ENCODE measurements at regions not wholly inside any gene's neighbourhood (a gene's known extent, or its start where the extent isn't known, plus 50 kb on each side); places are given as distances from the start of the nearest gene placed in this dataset.

- TF ChIP-seq, protein P1, sequence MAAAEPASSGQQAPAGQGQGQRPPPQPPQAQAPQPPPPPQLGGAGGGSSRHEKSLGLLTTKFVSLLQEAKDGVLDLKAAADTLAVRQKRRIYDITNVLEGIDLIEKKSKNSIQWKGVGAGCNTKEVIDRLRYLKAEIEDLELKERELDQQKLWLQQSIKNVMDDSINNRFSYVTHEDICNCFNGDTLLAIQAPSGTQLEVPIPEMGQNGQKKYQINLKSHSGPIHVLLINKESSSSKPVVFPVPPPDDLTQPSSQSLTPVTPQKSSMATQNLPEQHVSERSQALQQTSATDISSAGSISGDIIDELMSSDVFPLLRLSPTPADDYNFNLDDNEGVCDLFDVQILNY (CRISPR knock-in tag; IDR thresholded peaks at IDR 0.05): no peak
- TF ChIP-seq, protein P2, sequence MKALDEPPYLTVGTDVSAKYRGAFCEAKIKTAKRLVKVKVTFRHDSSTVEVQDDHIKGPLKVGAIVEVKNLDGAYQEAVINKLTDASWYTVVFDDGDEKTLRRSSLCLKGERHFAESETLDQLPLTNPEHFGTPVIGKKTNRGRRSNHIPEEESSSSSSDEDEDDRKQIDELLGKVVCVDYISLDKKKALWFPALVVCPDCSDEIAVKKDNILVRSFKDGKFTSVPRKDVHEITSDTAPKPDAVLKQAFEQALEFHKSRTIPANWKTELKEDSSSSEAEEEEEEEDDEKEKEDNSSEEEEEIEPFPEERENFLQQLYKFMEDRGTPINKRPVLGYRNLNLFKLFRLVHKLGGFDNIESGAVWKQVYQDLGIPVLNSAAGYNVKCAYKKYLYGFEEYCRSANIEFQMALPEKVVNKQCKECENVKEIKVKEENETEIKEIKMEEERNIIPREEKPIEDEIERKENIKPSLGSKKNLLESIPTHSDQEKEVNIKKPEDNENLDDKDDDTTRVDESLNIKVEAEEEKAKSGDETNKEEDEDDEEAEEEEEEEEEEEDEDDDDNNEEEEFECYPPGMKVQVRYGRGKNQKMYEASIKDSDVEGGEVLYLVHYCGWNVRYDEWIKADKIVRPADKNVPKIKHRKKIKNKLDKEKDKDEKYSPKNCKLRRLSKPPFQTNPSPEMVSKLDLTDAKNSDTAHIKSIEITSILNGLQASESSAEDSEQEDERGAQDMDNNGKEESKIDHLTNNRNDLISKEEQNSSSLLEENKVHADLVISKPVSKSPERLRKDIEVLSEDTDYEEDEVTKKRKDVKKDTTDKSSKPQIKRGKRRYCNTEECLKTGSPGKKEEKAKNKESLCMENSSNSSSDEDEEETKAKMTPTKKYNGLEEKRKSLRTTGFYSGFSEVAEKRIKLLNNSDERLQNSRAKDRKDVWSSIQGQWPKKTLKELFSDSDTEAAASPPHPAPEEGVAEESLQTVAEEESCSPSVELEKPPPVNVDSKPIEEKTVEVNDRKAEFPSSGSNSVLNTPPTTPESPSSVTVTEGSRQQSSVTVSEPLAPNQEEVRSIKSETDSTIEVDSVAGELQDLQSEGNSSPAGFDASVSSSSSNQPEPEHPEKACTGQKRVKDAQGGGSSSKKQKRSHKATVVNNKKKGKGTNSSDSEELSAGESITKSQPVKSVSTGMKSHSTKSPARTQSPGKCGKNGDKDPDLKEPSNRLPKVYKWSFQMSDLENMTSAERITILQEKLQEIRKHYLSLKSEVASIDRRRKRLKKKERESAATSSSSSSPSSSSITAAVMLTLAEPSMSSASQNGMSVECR (CRISPR knock-in tag; IDR thresholded peaks at IDR 0.05; ENCODE audit: borderline replicate concordance): no peak
- TF ChIP-seq ZBTB43 (CRISPR knock-in tag; IDR thresholded peaks at IDR 0.05): no peak
- no peak for TF ChIP-seq ZNF317 (CRISPR knock-in tag; IDR thresholded peaks at IDR 0.05; ENCODE audit: borderline replicate concordance, low read depth)
- no peak for TF ChIP-seq HMGA2 (CRISPR knock-in tag; IDR thresholded peaks at IDR 0.05)
- TF ChIP-seq ZNF396 (CRISPR knock-in tag; IDR thresholded peaks at IDR 0.05; ENCODE audit: borderline replicate concordance): no peak
- TF ChIP-seq, protein P3, sequence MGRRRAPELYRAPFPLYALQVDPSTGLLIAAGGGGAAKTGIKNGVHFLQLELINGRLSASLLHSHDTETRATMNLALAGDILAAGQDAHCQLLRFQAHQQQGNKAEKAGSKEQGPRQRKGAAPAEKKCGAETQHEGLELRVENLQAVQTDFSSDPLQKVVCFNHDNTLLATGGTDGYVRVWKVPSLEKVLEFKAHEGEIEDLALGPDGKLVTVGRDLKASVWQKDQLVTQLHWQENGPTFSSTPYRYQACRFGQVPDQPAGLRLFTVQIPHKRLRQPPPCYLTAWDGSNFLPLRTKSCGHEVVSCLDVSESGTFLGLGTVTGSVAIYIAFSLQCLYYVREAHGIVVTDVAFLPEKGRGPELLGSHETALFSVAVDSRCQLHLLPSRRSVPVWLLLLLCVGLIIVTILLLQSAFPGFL (CRISPR knock-in tag; IDR thresholded peaks at IDR 0.05; ENCODE audit: borderline replicate concordance): no peak
- TF ChIP-seq, protein P4, sequence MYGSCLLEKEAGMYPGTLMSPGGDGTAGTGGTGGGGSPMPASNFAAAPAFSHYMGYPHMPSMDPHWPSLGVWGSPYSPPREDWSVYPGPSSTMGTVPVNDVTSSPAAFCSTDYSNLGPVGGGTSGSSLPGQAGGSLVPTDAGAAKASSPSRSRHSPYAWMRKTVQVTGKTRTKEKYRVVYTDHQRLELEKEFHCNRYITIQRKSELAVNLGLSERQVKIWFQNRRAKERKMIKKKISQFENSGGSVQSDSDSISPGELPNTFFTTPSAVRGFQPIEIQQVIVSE (CRISPR knock-in tag; IDR thresholded peaks at IDR 0.05; ENCODE audit: borderline replicate concordance): no peak
- TF ChIP-seq, protein P5, sequence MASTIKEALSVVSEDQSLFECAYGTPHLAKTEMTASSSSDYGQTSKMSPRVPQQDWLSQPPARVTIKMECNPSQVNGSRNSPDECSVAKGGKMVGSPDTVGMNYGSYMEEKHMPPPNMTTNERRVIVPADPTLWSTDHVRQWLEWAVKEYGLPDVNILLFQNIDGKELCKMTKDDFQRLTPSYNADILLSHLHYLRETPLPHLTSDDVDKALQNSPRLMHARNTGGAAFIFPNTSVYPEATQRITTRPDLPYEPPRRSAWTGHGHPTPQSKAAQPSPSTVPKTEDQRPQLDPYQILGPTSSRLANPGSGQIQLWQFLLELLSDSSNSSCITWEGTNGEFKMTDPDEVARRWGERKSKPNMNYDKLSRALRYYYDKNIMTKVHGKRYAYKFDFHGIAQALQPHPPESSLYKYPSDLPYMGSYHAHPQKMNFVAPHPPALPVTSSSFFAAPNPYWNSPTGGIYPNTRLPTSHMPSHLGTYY (CRISPR knock-in tag; IDR thresholded peaks at IDR 0.05): no peak
- TF ChIP-seq KAT7 (CRISPR knock-in tag; IDR thresholded peaks at IDR 0.05; ENCODE audit: borderline replicate concordance): no peak
- no peak for TF ChIP-seq TEAD1 (CRISPR knock-in tag; IDR thresholded peaks at IDR 0.05)
- TF ChIP-seq ZNF232 (CRISPR knock-in tag; IDR thresholded peaks at IDR 0.05): no peak
- TF ChIP-seq, protein P6, sequence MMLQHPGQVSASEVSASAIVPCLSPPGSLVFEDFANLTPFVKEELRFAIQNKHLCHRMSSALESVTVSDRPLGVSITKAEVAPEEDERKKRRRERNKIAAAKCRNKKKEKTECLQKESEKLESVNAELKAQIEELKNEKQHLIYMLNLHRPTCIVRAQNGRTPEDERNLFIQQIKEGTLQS (CRISPR knock-in tag; conservative IDR thresholded peaks at IDR 0.05): no peak
- no peak for TF ChIP-seq FOXJ3 (CRISPR knock-in tag; IDR thresholded peaks at IDR 0.05; ENCODE audit: borderline replicate concordance)
- TF ChIP-seq SMAD3 (CRISPR knock-in tag; IDR thresholded peaks at IDR 0.05; ENCODE audit: borderline replicate concordance): no peak
- TF ChIP-seq MXD4 (CRISPR knock-in tag; IDR thresholded peaks at IDR 0.05; ENCODE audit: borderline replicate concordance): no peak
Measured at GRCh38 chr7:131717181-131717580, 160.8 kb upstream of the PODXL start (continued).

DNA sequence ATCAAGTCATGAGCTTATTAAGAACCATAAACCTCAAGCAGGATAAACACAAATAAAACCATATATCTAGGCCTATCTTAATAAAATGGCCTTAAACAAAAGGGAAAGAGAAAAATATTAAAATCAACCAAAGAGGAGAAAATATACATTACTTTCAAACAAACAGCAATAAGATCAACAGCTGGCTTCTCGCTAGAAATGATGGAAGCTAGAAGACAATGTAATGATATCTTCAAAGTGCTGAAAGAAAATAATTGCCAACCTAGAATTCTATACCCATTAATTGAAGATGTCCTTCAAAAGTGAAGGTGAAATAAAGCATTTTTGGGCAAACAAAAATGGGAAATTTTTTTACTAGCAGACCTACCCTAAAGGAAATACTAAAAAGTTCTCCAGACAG is 142.9 kb upstream of the PODXL start:
- no peak for DNase-seq (ENCODE audit: low spot score)
- ChIA-PET POLR2A (no interaction called here), CTCF (interaction anchor here (1.6 to 2.7 kb wide), 2 partner anchors 10 to 160 kb away, joined by 9 to 14 read pairs; no protein-coding TSS in a partner anchor)
- ATAC-seq: no peak
- Mint-ChIP-seq H3K36me3 (peaks cover 3% of the 10 kb centered on the region; the same call in 1 of the 2 replicates), H3K4me1 (no peaks in the 10 kb centered on the region), H3K27me3 (ENCODE audit: low read depth) (peaks cover 4% of the 10 kb centered on the region; the same call in 1 of the 2 replicates), H3K9me3 (peaks cover 6% of the 10 kb centered on the region), H3K4me3 (no peak overlapping the region), H3K27ac (no peak overlapping the region)
- TF ChIP-seq OVOL2 (CRISPR knock-in tag; IDR thresholded peaks at IDR 0.05; ENCODE audit: borderline replicate concordance): no peak
- peak; percentile 64; the same call in 1 of the 2 replicates for TF ChIP-seq ZNF317 (CRISPR knock-in tag; IDR thresholded peaks at IDR 0.05; ENCODE audit: borderline replicate concordance, low read depth)
